ENCODE measurements at regions not wholly inside any gene's neighbourhood (a gene's known extent, or its start where the extent isn't known, plus 50 kb on each side); places are given as distances from the start of the nearest gene placed in this dataset.

DNA sequence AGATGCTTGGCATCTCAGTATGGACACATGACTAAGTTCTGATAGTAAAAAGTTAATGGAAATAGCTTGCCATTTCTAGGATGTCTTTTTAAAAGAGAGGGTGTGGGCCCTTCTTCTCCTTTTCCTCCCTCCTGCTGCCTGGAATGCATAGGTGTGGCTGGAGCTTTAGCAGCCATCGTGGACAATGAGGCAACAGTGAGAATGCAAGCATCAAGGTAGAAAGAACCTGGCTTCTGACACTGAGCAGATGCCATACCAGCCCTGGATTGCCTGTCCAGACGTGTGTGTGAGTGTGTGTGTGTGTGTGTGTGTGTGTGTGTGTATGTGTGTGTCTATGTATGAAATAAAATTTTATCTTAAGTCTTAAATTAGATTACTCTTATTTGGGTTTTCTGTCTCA, 660.1 kb downstream of the XIRP2 start:
- Mint-ChIP-seq H3K4me1 (no peaks in the 10 kb centered on the region), H3K9me3 (no peaks in the 10 kb centered on the region), H3K36me3 (no peaks in the 10 kb centered on the region), H3K27ac (no peak overlapping the region), H3K4me3 (no peak overlapping the region), H3K27me3 (no peaks in the 10 kb centered on the region)
- no peak for ATAC-seq (ENCODE audit: low read depth)
- DNase-seq, result no peak
- POLR2A ChIA-PET, result no interaction called here

- POLR2A ChIA-PET, result no interaction called here
- ATAC-seq (ENCODE audit: low read depth) (no peak), DNase-seq (no peak)
- H3K27ac Mint-ChIP-seq, result no peak overlapping the region
- no peaks in the 10 kb centered on the region for H3K9me3 Mint-ChIP-seq
- H3K27me3 Mint-ChIP-seq, result no peaks in the 10 kb centered on the region
- H3K36me3 Mint-ChIP-seq, result no peaks in the 10 kb centered on the region
- no peak overlapping the region for H3K4me3 Mint-ChIP-seq
- no peaks in the 10 kb centered on the region for H3K4me1 Mint-ChIP-seq
Measured at GRCh38 chr2:167544602-167545001, 656.3 kb downstream of the XIRP2 start.

- H3K4me3 Mint-ChIP-seq, result no peak overlapping the region
- POLR2A ChIA-PET, result no interaction called here
- no peaks in the 10 kb centered on the region for H3K9me3 Mint-ChIP-seq
- no peaks in the 10 kb centered on the region for H3K36me3 Mint-ChIP-seq
- DNase-seq (no peak), ATAC-seq (ENCODE audit: low read depth) (no peak)
- H3K4me1 Mint-ChIP-seq, result no peaks in the 10 kb centered on the region
- H3K27ac Mint-ChIP-seq, result no peak overlapping the region
- H3K27me3 Mint-ChIP-seq, result no peaks in the 10 kb centered on the region
Measured at GRCh38 chr2:167543721-167544120, 655.4 kb downstream of the XIRP2 start.

- DNase-seq, result no peak
- Mint-ChIP-seq H3K4me3 (no peak overlapping the region), H3K9me3 (no peaks in the 10 kb centered on the region), H3K4me1 (no peaks in the 10 kb centered on the region), H3K27me3 (no peaks in the 10 kb centered on the region), H3K27ac (no peak overlapping the region), H3K36me3 (no peaks in the 10 kb centered on the region)
- POLR2A ChIA-PET, result no interaction called here
- ATAC-seq (ENCODE audit: low read depth), result no peak
Measured at GRCh38 chr2:167537743-167538142, 649.5 kb downstream of the XIRP2 start.

- POLR2A ChIA-PET, result no interaction called here
- no peak for ATAC-seq (ENCODE audit: low read depth)
Measured at GRCh38 chr2:167534443-167534842, 646.2 kb downstream of the XIRP2 start.

GRCh38 chr2:167524786-167525185, 636.5 kb downstream of the XIRP2 start:
- no peaks in the 10 kb centered on the region for H3K9me3 Mint-ChIP-seq
- no peak overlapping the region for H3K27ac Mint-ChIP-seq
- no peaks in the 10 kb centered on the region for H3K4me1 Mint-ChIP-seq
- DNase-seq (no peak), ATAC-seq (ENCODE audit: low read depth) (no peak)
- H3K4me3 Mint-ChIP-seq, result no peak overlapping the region
- H3K36me3 Mint-ChIP-seq, result no peaks in the 10 kb centered on the region
- no peaks in the 10 kb centered on the region for H3K27me3 Mint-ChIP-seq
- POLR2A ChIA-PET, result no interaction called here

More at GRCh38 chr2:167534443-167534842, 646.2 kb downstream of the XIRP2 start:
- no peaks in the 10 kb centered on the region for H3K27me3 Mint-ChIP-seq
- no peak overlapping the region for H3K27ac Mint-ChIP-seq
- H3K36me3 Mint-ChIP-seq, result no peaks in the 10 kb centered on the region
- no peak for DNase-seq
- H3K4me1 Mint-ChIP-seq, result no peaks in the 10 kb centered on the region
- H3K4me3 Mint-ChIP-seq, result no peak overlapping the region
- no peaks in the 10 kb centered on the region for H3K9me3 Mint-ChIP-seq

GRCh38 chr2:167510071-167510759, 621.9 kb downstream of the XIRP2 start:
- POLR2A ChIA-PET, result no interaction called here
- no peaks in the 10 kb centered on the region for H3K36me3 Mint-ChIP-seq
- ATAC-seq (ENCODE audit: low read depth) (no peak), DNase-seq (no peak)
- no peaks in the 10 kb centered on the region for H3K27me3 Mint-ChIP-seq
- H3K9me3 Mint-ChIP-seq, result peaks cover 1% of the 10 kb centered on the region
- H3K27ac Mint-ChIP-seq, result no peak overlapping the region
- H3K4me3 Mint-ChIP-seq, result no peak overlapping the region
- no peaks in the 10 kb centered on the region for H3K4me1 Mint-ChIP-seq

GRCh38 chr2:167509586-167509985, 621.3 kb downstream of the XIRP2 start:
- ATAC-seq (ENCODE audit: low read depth), result no peak
- Mint-ChIP-seq H3K4me3 (no peak overlapping the region), H3K36me3 (no peaks in the 10 kb centered on the region)

DNA sequence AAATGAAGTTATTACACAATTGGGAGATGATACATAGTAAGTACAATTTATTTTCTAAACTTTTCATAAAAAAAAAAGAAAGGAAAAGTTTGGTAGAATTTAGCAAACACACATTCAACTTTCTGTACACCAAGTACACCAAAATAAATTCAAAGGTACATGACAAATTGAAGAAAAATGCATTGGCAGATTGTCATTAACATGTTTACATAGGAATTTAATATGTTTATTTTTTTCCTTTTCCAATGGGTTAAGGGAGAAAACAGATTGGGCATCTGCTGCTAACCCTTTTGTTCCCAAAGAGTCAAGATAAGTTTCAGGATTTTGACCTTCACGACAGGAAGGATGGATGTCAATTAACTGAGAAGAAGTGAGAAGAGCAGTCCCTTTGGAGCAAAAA, 620.4 kb downstream of the XIRP2 start:
- H3K27ac Mint-ChIP-seq, result no peak overlapping the region
- POLR2A ChIA-PET, result no interaction called here
- no peaks in the 10 kb centered on the region for H3K27me3 Mint-ChIP-seq
- peaks cover 1% of the 10 kb centered on the region for H3K9me3 Mint-ChIP-seq
- no peak overlapping the region for H3K4me3 Mint-ChIP-seq
- no peaks in the 10 kb centered on the region for H3K36me3 Mint-ChIP-seq
- no peaks in the 10 kb centered on the region for H3K4me1 Mint-ChIP-seq
- ATAC-seq (ENCODE audit: low read depth) (no peak), DNase-seq (no peak)

More at GRCh38 chr2:167509586-167509985, 621.3 kb downstream of the XIRP2 start:
- no peak for DNase-seq
- H3K4me1 Mint-ChIP-seq, result no peaks in the 10 kb centered on the region
- peaks cover 1% of the 10 kb centered on the region for H3K9me3 Mint-ChIP-seq
- no peaks in the 10 kb centered on the region for H3K27me3 Mint-ChIP-seq
- POLR2A ChIA-PET, result no interaction called here
- no peak overlapping the region for H3K27ac Mint-ChIP-seq

DNA sequence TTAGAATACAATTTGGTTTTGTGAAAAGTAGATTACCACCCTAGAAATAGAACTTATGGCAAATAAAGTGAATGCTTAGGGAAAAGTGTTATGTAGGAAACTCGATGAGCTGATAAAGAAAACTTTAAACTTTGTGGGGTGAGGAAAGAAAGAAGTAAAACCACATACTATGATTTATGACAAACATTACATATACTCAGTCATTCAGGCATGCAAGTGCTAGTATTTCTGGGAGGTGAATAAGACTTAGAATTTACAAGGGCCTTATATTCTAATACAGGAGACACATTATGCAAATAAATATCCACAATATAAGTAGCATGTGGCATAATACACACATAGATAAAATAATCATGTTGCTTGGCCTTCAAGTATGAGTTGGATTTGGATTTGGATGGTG, 618.1 kb downstream of the XIRP2 start:
- H3K9me3 Mint-ChIP-seq, result peaks cover 1% of the 10 kb centered on the region
- no peaks in the 10 kb centered on the region for H3K27me3 Mint-ChIP-seq
- ATAC-seq (ENCODE audit: low read depth) (no peak), DNase-seq (no peak)
- no peak overlapping the region for H3K27ac Mint-ChIP-seq
- H3K36me3 Mint-ChIP-seq, result no peaks in the 10 kb centered on the region
- H3K4me3 Mint-ChIP-seq, result no peak overlapping the region
- POLR2A ChIA-PET, result no interaction called here
- H3K4me1 Mint-ChIP-seq, result no peaks in the 10 kb centered on the region

GRCh38 chr2:167504695-167505094, 616.4 kb downstream of the XIRP2 start:
- no peaks in the 10 kb centered on the region for H3K4me1 Mint-ChIP-seq
- no peaks in the 10 kb centered on the region for H3K36me3 Mint-ChIP-seq
- ATAC-seq (ENCODE audit: low read depth) (no peak), DNase-seq (no peak)
- H3K4me3 Mint-ChIP-seq, result no peak overlapping the region
- H3K27ac Mint-ChIP-seq, result no peak overlapping the region
- H3K9me3 Mint-ChIP-seq, result peaks cover 1% of the 10 kb centered on the region
- POLR2A ChIA-PET, result no interaction called here
- H3K27me3 Mint-ChIP-seq, result no peaks in the 10 kb centered on the region

DNA sequence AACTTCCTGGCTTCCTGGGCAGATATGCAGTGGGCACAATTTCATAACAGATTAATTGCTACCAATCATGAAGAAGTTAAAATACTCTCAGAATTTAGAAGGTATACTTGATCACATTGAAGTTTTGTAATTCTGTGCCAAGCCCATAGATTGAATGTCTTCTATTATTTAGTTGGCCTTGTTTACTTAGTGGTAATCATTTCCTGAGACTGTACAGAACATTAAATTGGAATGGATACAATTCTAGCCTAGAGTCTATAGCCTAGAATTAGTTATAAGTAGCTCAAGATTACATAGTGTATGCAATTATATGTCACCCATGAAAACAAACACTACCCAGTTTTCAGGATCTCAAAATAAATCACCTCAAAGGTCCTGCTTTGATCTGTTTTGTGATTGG, 615.8 kb downstream of the XIRP2 start:
- no peaks in the 10 kb centered on the region for H3K27me3 Mint-ChIP-seq
- H3K9me3 Mint-ChIP-seq, result peaks cover 1% of the 10 kb centered on the region
- no peak for ATAC-seq (ENCODE audit: low read depth)
- H3K4me3 Mint-ChIP-seq, result no peak overlapping the region
- no peak for DNase-seq
- H3K4me1 Mint-ChIP-seq, result no peaks in the 10 kb centered on the region
- H3K27ac Mint-ChIP-seq, result no peak overlapping the region
- POLR2A ChIA-PET, result no interaction called here
- H3K36me3 Mint-ChIP-seq, result no peaks in the 10 kb centered on the region

- Mint-ChIP-seq H3K9me3 (peaks cover 1% of the 10 kb centered on the region), H3K27ac (no peak overlapping the region), H3K36me3 (no peaks in the 10 kb centered on the region), H3K27me3 (no peaks in the 10 kb centered on the region), H3K4me1 (no peaks in the 10 kb centered on the region), H3K4me3 (no peak overlapping the region)
- POLR2A ChIA-PET, result no interaction called here
- DNase-seq, result no peak
- no peak for ATAC-seq (ENCODE audit: low read depth)
Measured at GRCh38 chr2:167501618-167502017, 613.3 kb downstream of the XIRP2 start.

DNA sequence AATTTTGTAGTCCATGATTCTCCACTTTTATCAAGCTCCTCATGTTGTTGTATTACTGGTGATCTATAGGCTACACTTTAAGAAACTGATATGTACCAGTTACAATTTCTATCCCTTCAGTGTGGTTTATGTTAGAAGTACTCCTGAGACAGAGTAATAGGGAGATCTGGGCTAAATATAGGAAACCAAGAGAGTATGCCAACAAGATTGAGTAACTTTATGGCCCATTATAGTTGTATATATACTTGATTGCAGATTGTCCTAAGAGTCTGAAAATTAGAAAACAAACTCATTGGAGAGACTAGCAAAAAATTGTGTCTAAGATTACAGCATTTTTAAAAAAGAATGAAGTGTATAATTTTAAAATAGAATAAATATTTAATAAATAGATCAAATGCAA, 605.6 kb downstream of the XIRP2 start:
- DNase-seq (no peak), ATAC-seq (ENCODE audit: low read depth) (no peak)
- Mint-ChIP-seq H3K4me1 (no peaks in the 10 kb centered on the region), H3K27me3 (no peaks in the 10 kb centered on the region), H3K9me3 (no peaks in the 10 kb centered on the region), H3K36me3 (no peaks in the 10 kb centered on the region), H3K4me3 (no peak overlapping the region), H3K27ac (no peak overlapping the region)
- POLR2A ChIA-PET, result no interaction called here

- no peaks in the 10 kb centered on the region for H3K4me1 Mint-ChIP-seq
- no peaks in the 10 kb centered on the region for H3K27me3 Mint-ChIP-seq
- H3K9me3 Mint-ChIP-seq, result no peaks in the 10 kb centered on the region
- no peak overlapping the region for H3K27ac Mint-ChIP-seq
- ATAC-seq (ENCODE audit: low read depth) (no peak), DNase-seq (no peak)
- no peak overlapping the region for H3K4me3 Mint-ChIP-seq
- POLR2A ChIA-PET, result no interaction called here
- H3K36me3 Mint-ChIP-seq, result no peaks in the 10 kb centered on the region
Measured at GRCh38 chr2:167492486-167492885, 604.2 kb downstream of the XIRP2 start.
